PC-3 (cell line): ENCODE measurements at regions not wholly inside any gene's neighbourhood (a gene's known extent, or its start where the extent isn't known, plus 50 kb on each side); places are given as distances from the start of the nearest gene placed in this dataset.

Experiments
- ATAC-seq: fragments of 200-7000 bp; cut with Tn5 transposase; 2 replicates; pipeline ENCODE4 v1.9.1; 2020; ENCODE audit warnings: mild to moderate bottlenecking, moderate library complexity
- BruUV-seq: library from RNA; stranded (reverse); fragments of 400-500 nt; replicated peaks from 2 replicates; lab custom pipeline; 2021; lab: Mats Ljungman, UMichigan
- CTCF ChIA-PET: fragments of 300-600 bp; sonication (Branson Sonifier 250); formaldehyde crosslinking; loops from one replicate; lab custom pipeline; 2022; ENCODE audit warnings: antibody characterized with exemption; lab: Charles Lee
- POLR2A ChIA-PET: fragments of 300-600 bp; sonication (Branson Sonifier 250); formaldehyde crosslinking; loops from one replicate; lab custom pipeline; 2022; ENCODE audit warnings: antibody characterized with exemption; ENCODE audit not compliant: unreplicated experiment; lab: Charles Lee
- DNase-seq: peaks from one replicate; pipeline ENCODE4 v3.0.0-alpha.2; 2015
- H2AFZ ChIP-seq: fragments of 300-600 bp; sonication (generic); 2 replicates; pipeline ENCODE4 v1.6.0; 2016; ENCODE audit warnings: antibody characterized with exemption, low read length
- H3F3A ChIP-seq: fragments of 300-600 bp; sonication (generic); one replicate; pipeline ENCODE4 v1.6.0; 2017; ENCODE audit warnings: antibody characterized with exemption, low read length, control low read depth, mild to moderate bottlenecking; ENCODE audit not compliant: unreplicated experiment
- H3K27ac ChIP-seq: fragments of 300-600 bp; sonication (generic); 2 replicates; pipeline ENCODE4 v1.5.1; 2016; ENCODE audit warnings: mild to moderate bottlenecking, low read length
- H3K27me3 ChIP-seq: fragments of 300-600 bp; sonication (generic); 2 replicates; pipeline ENCODE4 v1.6.1; 2016; ENCODE audit warnings: low read length, mixed read lengths
- H3K36me3 ChIP-seq: fragments of 300-600 bp; sonication (generic); 2 replicates; pipeline ENCODE4 v1.6.1; 2016; ENCODE audit warnings: low read depth, mixed run types, low read length, mixed read lengths
- H3K4me1 ChIP-seq: fragments of 300-600 bp; sonication (generic); 2 replicates; pipeline ENCODE4 v1.5.1; 2016; ENCODE audit warnings: low read length; ENCODE audit not compliant: insufficient read depth
- H3K4me2 ChIP-seq: fragments of 300-600 bp; sonication (generic); 2 replicates; pipeline ENCODE4 v1.6.0; 2016; ENCODE audit warnings: low read length
- H3K4me3 ChIP-seq: fragments of 300-600 bp; sonication (generic); 2 replicates; pipeline ENCODE4 v1.5.1; 2016; ENCODE audit warnings: mild to moderate bottlenecking, low read length, mixed read lengths
- H3K79me2 ChIP-seq: fragments of 300-600 bp; sonication (generic); 2 replicates; pipeline ENCODE4 v1.6.1; 2017; ENCODE audit warnings: low read length, mixed read lengths
- H3K9ac ChIP-seq: fragments of 300-600 bp; sonication (generic); 2 replicates; pipeline ENCODE4 v1.6.0; 2016; ENCODE audit warnings: mild to moderate bottlenecking, low read length
- H3K9me2 ChIP-seq: fragments of 300-600 bp; sonication (generic); replicated peaks from 2 replicates; pipeline ENCODE4 v1.6.1; 2016; ENCODE audit warnings: mixed run types, low read length, mixed read lengths
- H3K9me3 ChIP-seq: fragments of 300-600 bp; sonication (generic); 2 replicates; pipeline ENCODE4 v1.6.1; 2016; ENCODE audit warnings: low read length, mixed read lengths
- H4K20me1 ChIP-seq: fragments of 300-600 bp; sonication (generic); 2 replicates; pipeline ENCODE4 v1.6.1; 2016; ENCODE audit warnings: low read length, mixed read lengths
- EZH2 ChIP-seq: fragments of 300-600 bp; sonication (generic); IDR thresholded peaks from one replicate; pipeline ENCODE4 v1.6.1; 2017; ENCODE audit warnings: antibody characterized with exemption, mild to moderate bottlenecking, low read length; ENCODE audit not compliant: unreplicated experiment
- EZH2phosphoT487 ChIP-seq: fragments of 300-600 bp; sonication (generic); IDR thresholded peaks from 2 replicates; pipeline ENCODE4 v1.6.1; 2018; ENCODE audit warnings: mild to moderate bottlenecking, antibody characterized with exemption, low read length, borderline replicate concordance
- intact Hi-C: fragments of 100-400 bp; cut with micrococcal nuclease; formaldehyde crosslinking; loops from 2 replicates; pipeline ENCODE4 v1.9.0; 2023
- TF ChIP-seq, protein P1 (sequence below): fragments of 300-600 bp; sonication (generic); conservative IDR thresholded peaks from 2 replicates; pipeline ENCODE4 v1.5.1; 2017; ENCODE audit warnings: antibody characterized with exemption, low read depth, mild to moderate bottlenecking, low read length

DNA sequence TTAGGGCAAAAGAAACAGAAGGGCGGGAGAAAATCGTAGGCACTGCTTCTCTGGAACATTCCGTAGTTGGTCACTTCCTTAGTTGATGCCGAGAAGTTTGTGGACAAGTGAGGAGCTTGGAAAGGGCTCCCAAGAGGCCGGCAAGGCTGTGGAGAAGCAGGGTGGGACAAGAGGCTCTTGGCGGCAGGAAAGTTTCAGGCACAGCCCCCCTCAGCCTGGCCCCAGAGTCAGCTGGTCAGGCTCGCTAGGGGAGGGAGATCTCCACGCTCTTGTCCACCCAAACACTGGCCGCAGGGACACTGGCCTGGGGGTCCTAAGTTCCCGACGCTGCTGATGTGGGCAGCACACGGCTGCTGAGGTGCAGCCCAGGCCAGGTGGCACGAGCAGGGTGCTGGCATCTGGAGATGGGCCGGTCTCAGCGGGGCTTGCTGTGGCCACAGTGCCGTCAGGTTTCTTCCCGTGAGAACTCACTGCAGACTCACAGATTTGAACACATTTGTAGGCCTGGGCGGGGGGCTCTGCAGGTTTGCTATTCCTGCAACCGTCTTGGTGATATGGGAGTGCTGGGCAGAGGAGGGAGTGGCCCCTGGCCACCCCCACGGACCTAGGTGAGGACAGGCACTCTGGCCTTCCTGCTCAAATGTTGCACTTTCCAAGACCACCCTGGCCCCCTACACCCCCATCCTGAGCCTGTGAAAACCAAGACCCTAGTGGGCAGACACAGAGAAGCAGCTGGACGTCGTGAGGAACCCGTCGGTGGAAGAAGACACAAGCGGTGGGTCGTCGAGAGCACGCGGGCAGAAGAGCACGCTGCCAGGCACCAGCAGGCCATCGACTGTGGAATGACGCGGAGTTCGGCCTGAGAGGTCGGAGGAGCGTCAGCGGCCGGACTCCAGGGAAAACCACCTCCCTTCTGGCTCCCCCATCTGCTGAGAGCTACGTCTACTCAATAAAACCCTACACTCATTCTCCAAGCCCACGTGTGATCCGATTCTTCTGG lies 160.1 kb downstream of the ERMARD start:
- Histone ChIP-seq H3K4me1 (no peaks in the 10 kb centered on the region), H3K36me3 (no peaks in the 10 kb centered on the region), H3K4me3 (no peak overlapping the region), H3K27me3 (no peaks in the 10 kb centered on the region), H3K79me2 (no peaks in the 10 kb centered on the region), H3F3A (no peaks in the 10 kb centered on the region), H4K20me1 (no peaks in the 10 kb centered on the region), H3K9me3 (no peaks in the 10 kb centered on the region), H3K27ac (no peak overlapping the region), H3K9ac (no peak overlapping the region), H2AFZ (no peak overlapping the region), H3K4me2 (no peak overlapping the region), H3K9me2 (no peaks in the 10 kb centered on the region)
- ChIA-PET CTCF (no interaction called here), POLR2A (no interaction called here)
- BruUV-seq, result no TSS peak
- DNase-seq (no peak), ATAC-seq (no peak)
- intact Hi-C loops, result no loop called here
- TF ChIP-seq EZH2 (no peak), EZH2phosphoT487 (no peak)

DNA sequence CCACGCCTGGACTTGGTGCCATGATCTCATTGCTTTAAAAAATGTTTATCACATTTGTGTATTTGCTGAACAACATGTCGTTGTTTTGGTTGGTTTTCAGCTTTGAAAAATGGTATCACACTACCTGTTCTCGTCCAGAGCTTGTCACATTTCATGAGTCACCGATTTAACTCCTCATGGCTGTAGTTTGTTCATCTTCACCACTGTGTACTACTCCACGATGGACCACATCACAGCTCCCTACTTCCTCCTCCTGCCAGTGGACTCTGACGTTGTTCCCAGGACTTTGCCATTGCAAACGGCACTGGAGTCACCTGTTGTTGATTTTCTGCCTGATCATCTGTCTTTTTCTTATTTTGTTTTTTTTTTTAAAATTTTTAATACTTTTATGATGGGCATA lies 157.7 kb downstream of the ERMARD start:
- Histone ChIP-seq H2AFZ (no peak overlapping the region), H3K9me2 (no peaks in the 10 kb centered on the region), H3K9me3 (no peaks in the 10 kb centered on the region), H3K79me2 (no peaks in the 10 kb centered on the region), H3K27ac (no peak overlapping the region), H3K4me3 (no peak overlapping the region), H3K36me3 (no peaks in the 10 kb centered on the region), H3K9ac (no peak overlapping the region), H4K20me1 (no peaks in the 10 kb centered on the region), H3K4me2 (no peak overlapping the region), H3K27me3 (no peaks in the 10 kb centered on the region), H3F3A (no peaks in the 10 kb centered on the region), H3K4me1 (0 out of 2 replicates have a peak, but pooled peaks cover 5% of the 10 kb centered on the region)
- TF ChIP-seq EZH2 (no peak), EZH2phosphoT487 (no peak)
- TF ChIP-seq, protein P1, sequence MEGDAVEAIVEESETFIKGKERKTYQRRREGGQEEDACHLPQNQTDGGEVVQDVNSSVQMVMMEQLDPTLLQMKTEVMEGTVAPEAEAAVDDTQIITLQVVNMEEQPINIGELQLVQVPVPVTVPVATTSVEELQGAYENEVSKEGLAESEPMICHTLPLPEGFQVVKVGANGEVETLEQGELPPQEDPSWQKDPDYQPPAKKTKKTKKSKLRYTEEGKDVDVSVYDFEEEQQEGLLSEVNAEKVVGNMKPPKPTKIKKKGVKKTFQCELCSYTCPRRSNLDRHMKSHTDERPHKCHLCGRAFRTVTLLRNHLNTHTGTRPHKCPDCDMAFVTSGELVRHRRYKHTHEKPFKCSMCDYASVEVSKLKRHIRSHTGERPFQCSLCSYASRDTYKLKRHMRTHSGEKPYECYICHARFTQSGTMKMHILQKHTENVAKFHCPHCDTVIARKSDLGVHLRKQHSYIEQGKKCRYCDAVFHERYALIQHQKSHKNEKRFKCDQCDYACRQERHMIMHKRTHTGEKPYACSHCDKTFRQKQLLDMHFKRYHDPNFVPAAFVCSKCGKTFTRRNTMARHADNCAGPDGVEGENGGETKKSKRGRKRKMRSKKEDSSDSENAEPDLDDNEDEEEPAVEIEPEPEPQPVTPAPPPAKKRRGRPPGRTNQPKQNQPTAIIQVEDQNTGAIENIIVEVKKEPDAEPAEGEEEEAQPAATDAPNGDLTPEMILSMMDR, result no peak
- ATAC-seq (no peak), DNase-seq (no peak)
- BruUV-seq, result no TSS peak
- intact Hi-C loops, result no loop called here
- ChIA-PET POLR2A (no interaction called here), CTCF (no interaction called here)

DNA sequence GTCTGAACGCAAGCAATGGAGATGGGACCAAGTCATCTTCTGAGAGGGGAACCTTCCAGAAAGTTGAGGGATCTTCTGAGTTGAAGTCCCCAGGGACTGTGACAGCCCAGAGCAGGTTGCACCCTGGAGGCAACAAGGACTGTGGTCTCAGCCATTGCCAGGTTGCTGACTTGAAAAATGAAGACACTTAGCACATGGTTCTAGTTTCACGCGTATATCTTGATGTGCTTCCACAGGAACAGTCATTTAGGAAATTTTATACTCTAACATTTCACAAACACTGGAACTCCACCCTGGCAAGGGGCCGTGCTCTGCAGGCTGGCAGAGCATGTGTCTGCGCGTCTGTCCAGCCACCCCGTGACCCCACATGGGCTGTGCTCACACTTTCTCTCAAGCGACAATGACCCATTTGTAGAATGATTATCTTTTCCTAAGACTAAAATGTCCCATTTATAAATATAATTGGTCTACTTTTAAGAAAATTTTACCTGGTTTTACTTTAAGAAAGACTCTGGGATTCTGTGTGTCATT lies 157.0 kb downstream of the ERMARD start:
- Histone ChIP-seq H3K9ac (no peak overlapping the region), H2AFZ (no peak overlapping the region), H3K4me1 (0 out of 2 replicates have a peak, but pooled peaks cover 5% of the 10 kb centered on the region), H3K36me3 (no peaks in the 10 kb centered on the region), H3F3A (no peaks in the 10 kb centered on the region), H3K79me2 (no peaks in the 10 kb centered on the region), H3K4me3 (no peak overlapping the region), H3K9me3 (no peaks in the 10 kb centered on the region), H3K9me2 (no peaks in the 10 kb centered on the region), H3K27ac (no peak overlapping the region), H4K20me1 (no peaks in the 10 kb centered on the region), H3K27me3 (no peaks in the 10 kb centered on the region), H3K4me2 (no peak overlapping the region)
- ChIA-PET POLR2A (no interaction called here), CTCF (no interaction called here)
- no peak for DNase-seq
- ATAC-seq, result no peak
- intact Hi-C loops, result no loop called here
- TF ChIP-seq, protein P1, result no peak
- TF ChIP-seq EZH2phosphoT487 (no peak), EZH2 (no peak)
- BruUV-seq, result no TSS peak
